Activated T-helper 1 cell treated with Interleukin-2 at 50 U/mL for 16 hours (primary cell): ENCODE measurements at regions not wholly inside any gene's neighbourhood (a gene's known extent, or its start where the extent isn't known, plus 50 kb on each side); places are given as distances from the start of the nearest gene placed in this dataset.

Experiments used
- DNase-seq: peaks from one replicate; pipeline ENCODE4 v3.0.0-alpha.2; 2020; ENCODE audit warnings: low read depth

DNA sequence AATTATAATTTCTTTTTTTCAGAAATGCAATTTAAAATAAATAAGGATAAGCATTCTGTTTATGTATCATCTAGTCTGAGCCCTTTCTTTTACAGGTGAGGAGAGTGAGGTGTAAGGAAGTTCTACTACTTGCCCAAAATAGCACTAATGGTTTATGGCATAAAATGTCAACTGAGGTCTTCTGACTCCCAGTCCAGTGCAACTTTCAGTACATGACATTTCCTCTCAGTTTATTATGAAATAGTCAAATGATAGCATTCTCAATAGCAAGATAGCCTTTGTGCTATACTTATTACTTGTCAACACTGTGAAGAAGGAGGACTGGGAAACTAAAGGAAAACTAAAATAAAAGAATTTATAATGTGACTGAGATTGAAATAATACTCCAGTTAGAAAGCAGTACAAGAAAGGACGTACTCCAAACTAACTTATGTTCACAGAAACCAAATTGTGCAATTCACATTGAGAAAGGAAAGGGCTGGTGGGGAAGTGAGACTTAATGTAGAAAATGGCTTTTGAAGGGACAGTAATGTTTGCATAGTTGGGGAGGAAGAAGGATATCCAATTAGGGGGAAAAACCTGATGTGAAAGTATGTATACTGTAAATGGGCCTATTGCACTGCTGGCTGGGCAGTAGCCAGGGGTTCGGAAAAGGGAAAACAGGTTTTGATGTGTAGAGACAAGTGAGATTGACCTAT lies 166.7 kb upstream of the ZEB2 start:
- DNase-seq: no peak

DNA sequence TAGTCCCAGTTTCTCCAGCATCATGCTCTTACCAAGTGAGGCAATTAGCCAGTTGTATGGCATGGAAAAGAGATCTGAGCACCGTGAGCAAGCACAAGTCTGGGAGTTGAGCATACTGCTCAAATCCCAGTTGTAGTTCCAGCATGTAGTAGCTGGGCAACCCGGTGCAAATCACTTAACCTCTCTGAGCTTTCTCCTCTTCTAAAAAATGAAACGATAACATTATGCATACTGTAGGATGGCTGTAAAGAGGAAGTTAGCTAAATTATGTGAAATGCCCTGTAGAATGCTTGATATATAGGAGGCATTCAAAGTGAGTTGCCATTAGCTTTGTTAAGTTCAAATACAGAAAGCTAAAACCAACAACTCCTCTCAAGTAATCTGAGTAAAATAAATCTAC lies 164.0 kb upstream of the ZEB2 start:
- no peak for DNase-seq

GRCh38 chr2:144683107-144683753 lies 163.3 kb upstream of the ZEB2 start:
- DNase-seq: no peak

DNA sequence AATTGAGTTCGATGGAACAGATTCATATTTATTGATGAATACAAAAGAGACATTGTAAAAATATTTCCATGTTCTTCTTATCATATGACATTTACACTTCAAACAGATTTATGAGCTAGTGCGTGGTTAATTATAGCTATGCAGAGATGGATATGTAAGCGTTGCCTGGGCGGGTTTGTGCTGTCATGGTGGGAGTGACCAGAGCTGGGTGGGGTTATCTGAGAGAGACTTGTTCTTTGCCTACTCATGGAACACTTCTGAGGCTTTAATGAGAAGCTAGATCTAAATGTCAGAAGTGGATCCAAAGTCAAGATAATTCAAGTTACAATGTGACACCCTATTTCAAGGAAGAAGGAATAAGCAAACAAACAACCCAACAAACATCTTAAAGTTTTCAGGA lies 162.3 kb upstream of the ZEB2 start:
- DNase-seq: no peak

DNA sequence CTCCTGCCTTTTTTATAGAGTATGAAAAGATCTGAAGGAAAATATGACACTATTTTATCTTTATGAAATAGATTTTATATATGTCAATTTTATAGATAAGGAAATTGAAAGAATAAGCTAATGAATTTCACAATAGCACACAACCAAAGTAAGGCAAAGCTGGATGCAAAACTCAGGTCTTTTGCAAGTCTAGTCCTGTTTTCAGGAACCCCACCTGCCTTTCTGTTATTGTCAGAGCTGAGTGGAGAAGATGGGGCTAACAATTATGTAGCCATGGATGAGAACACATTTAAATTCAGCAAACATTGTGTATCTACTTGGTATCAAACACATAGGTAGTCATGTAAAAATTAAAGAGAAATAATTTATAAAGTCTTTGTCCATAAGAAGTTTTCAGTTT lies 161.5 kb upstream of the ZEB2 start:
- DNase-seq: no peak

GRCh38 chr2:144679942-144680341 lies 160.0 kb upstream of the ZEB2 start:
- DNase-seq: no peak

DNA sequence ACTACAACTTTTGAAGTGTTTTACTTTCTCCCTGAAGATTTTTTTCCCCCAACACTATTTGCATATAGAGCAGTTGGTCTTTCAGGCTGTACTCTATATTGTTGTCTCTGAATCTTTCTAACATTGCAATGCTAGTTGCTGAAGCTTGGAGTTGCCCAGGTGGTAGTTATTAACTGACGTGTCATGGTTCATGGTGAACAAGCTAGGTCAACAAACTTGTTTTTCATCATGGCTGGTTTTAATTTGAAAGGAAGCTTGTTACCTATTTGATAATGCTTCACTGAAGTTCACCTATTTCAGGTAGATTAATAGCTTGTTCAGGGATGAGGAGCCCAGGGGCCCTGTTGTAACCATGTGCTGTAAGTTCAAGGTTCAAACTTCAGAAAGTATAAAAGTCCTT lies 158.8 kb upstream of the ZEB2 start:
- no peak for DNase-seq

GRCh38 chr2:144675731-144676130 lies 155.8 kb upstream of the ZEB2 start:
- DNase-seq: no peak

DNA sequence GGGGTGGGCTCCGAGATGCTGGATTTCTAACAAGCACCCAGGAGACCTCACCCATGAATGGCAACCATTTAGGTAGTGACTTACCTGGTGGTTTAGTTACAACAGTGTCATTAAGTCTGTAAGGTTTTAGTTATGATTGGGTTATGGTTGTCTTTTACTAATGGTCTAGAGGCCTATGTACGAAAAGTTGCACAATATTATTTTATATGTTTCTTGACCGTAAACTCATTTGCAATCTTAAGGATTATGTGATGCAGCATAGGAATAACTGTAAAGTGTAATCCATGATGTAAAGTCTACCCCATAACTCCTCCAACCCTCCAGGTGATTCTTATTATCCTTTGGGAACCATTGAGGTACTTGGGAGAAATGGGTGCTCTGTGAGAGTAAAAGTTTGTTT lies 155.4 kb upstream of the ZEB2 start:
- no peak for DNase-seq

DNA sequence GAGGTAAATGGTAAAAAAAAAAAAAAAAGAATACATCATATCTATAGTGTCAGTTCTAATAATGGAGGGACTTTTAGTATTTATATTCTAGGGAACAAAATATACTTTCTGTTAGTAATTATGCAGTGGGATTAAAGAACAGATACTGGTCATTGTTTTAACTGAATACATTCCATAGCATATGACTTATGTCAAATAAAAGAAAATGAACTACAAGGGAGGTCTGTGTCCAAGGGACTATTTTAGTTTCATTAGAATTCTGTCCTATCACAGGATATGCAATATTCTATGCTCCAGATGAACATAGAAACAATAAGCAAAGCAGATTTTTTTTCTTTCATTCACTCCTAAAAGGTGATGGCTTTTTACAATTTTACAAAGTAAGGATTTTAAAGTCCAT lies 154.2 kb upstream of the ZEB2 start:
- no peak for DNase-seq

- DNase-seq: no peak
Measured at GRCh38 chr2:144673456-144673855, 153.5 kb upstream of the ZEB2 start.

DNA sequence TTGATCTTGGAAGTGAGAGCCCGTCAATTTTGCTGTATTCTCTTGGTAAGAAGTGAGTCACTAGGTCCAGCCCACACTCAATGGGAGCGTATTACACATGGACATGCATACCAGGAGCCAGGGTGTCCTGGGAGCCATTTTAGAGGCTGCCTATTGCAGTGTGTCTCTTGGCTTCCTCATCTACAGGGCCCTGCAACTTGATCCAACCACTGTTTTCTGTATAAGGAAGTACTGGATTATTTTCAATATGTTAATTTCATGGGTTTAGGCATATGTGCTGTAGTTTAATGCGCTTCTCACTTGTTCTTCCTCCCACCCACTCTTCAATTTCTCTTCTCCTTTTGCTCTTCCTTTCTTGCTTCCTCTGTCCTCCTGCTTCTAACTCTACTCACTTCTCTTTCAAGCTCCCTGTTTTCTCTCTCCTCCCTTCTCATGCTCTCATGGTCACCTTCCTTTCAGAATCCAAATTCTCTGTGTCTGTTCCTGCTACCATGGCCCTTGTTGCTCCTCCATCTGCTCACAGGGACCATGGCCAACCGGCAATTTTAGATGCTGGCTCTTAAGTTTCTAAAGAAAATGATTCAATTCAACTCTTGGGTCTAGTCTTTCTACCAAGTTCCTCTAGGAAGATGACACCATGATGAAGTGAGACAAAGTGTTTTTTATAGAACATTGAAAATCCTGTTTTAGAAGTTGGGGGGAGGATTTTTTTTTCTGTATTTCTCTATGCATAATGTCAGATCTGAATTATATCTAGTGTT lies 152.0 kb upstream of the ZEB2 start:
- DNase-seq: no peak

- no peak for DNase-seq
Measured at GRCh38 chr2:144670738-144671137, 150.8 kb upstream of the ZEB2 start.

GRCh38 chr2:144670080-144670479 lies 150.2 kb upstream of the ZEB2 start:
- DNase-seq: no peak

DNA sequence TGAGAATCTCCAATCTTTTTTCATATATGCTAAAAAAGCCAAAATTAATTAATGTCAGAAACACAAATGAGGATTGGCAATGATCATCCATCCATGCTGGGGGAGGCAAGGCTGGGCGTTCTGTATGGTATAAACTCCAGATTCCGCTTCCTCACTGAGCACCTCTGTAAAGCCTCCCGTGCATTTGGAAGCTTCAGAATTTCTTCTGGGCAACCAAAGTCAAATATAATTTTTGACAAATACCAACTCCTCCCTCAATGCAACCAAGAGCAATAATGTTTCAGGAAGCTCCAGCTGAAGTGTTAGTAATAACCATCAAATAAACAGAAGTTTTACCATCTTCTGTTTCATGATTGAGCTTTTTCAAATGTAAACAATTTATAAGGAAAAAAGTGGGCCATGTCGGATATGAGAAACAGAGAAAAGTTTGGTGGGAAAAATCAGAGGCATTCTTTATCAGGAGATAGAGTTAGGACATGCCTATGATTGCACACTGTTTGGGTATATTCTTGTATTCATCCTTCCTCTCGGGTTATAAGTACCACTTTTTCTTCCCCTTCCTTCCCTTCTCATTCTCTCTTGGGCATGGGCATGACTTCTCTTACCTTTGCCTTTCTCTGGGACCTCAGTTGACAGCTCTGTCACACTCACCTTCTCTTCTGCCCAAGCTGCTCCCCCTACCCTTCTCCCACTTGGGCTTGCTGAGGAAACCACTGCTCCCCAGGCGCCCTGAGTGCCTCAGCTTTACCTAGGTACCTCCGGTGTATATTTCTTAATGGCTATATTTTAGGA lies 149.5 kb upstream of the ZEB2 start:
- no peak for DNase-seq

DNA sequence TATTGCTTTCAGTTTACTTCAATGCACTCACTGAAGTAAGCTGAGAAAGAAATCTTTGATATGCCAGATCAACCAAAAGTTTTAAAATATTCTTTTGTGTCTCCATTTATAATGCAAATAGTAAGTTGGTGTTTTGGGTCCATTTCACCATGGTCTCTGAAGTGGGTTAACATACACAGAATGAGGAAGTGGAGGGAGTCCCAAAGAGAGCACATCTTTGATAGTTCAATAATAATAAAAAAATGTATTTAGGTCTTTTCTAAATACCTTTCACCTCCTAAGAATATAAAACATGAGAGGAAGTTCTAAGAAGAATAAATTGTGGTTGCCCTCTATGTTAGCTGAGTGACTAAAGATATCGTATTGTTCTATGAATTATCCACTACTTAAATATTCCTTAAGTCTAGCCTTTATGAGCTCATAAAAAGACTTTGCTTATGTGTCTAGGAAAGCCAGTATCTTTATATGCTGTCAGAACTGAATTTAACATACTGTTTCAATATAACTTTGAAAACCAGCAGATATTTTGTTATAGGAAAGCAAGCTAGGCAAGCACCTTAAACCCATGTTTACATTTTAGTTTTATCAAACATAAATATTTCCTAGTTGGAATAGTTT lies 148.7 kb upstream of the ZEB2 start:
- no peak for DNase-seq

GRCh38 chr2:144666032-144666431 lies 146.1 kb upstream of the ZEB2 start:
- no peak for DNase-seq

DNA sequence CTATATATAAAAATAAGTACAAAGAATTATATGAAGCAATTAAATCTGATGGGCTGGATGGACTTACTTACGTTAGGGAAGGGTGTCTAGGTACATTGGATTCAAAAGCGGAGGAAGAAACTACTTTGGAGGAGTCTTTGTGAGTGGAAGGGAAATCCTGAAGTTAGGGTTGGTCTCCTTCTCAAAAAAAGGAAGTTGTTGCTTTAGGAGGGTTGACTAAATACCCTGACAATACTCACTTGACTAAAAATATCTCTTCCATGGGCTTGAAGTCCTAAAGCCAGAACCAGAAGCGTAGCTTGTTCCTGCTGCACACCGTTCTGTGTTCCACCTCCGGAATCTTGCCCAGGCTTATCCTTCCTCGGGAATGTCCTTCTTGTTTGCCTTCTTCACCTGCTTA lies 143.3 kb upstream of the ZEB2 start:
- DNase-seq: no peak

DNA sequence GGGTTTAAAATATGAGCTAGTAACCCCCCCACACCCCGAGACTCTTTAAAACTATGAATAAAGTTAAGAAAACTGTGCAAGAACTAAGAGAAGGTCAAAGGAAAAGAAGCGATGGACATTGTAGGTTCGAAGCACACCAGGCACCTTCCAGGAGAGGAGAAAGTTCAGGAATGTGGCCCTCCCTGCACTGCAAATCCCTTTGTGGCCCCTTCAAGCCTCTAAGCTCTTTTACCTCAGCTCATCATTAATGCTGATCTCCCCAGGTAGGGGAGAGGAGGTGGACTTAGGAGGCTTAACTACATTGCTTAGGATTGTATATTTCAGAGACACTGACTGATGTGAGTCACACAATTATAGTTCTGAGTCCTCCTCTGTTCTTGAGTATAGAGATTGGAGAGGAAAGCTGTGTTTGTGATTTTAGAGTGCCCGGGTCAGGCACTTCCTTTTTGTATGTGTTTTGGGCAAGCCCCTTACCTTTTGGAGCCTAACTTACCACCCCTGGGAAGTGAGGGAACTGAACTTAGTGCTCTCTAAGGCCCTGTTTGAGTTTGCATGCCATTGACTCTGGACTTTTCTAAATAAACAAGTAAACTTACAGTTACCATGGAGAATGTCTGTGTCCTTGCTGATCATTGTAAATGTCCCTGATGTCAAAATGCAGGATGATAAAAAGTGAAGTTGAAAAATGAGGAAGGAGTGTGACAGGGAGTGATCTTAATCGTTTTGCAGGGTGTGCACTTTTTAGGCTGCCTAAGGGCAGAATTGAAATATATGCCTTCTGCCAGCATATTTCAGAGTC lies 140.8 kb upstream of the ZEB2 start:
- no peak for DNase-seq

DNA sequence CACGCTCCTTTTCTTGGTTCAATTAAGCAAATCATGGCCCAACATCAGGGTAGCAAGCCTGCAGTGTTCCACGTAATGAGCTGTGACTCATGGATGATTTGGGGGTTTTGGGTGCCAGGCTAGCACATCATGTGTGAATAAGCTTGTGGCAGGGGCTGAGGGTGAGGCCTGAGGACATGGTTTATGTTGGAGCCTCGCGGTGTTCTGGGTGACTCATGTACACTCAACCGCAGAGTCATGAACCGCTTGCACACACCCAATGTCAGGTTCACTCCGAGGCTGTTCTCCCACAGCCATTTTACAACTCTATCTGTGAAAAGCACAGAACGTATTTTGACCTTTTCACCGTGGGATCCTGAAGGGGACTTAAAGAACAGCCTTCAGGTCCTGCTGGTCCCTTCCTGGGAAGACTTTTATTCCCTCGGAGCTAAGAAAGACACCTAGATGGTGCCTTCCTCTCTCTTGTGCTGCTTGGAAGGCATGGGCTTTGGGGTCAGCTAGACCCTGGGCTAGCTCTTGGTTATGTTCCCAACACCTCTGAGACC lies 139.9 kb upstream of the ZEB2 start:
- peak; percentile 8 for DNase-seq

- no peak for DNase-seq
Measured at GRCh38 chr2:144654523-144654922, 134.6 kb upstream of the ZEB2 start.
